ENCODE measurements at regions not wholly inside any gene's neighbourhood (a gene's known extent, or its start where the extent isn't known, plus 50 kb on each side); places are given as distances from the start of the nearest gene placed in this dataset.

DNA sequence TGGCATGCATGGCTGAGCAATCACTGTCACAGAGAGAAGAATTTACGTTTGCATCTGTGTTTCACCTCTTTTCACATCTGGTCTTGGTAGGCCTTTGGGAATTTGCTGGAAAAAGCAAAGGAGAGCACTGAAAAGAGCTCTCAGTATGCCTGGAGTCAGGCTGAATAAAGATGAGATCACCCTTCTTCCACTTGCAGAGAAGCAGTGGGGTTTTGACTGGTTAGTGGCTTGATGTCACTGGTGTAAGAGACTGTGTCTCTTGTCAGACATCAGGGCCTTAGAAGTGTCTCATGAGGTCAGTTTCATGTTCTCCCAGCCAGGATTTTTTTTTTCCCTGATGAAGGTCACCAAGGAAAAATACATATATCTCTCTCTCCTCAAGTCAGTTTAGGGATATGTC is 353.8 kb downstream of the INSIG2 start:
- TF ChIP-seq, protein P1, sequence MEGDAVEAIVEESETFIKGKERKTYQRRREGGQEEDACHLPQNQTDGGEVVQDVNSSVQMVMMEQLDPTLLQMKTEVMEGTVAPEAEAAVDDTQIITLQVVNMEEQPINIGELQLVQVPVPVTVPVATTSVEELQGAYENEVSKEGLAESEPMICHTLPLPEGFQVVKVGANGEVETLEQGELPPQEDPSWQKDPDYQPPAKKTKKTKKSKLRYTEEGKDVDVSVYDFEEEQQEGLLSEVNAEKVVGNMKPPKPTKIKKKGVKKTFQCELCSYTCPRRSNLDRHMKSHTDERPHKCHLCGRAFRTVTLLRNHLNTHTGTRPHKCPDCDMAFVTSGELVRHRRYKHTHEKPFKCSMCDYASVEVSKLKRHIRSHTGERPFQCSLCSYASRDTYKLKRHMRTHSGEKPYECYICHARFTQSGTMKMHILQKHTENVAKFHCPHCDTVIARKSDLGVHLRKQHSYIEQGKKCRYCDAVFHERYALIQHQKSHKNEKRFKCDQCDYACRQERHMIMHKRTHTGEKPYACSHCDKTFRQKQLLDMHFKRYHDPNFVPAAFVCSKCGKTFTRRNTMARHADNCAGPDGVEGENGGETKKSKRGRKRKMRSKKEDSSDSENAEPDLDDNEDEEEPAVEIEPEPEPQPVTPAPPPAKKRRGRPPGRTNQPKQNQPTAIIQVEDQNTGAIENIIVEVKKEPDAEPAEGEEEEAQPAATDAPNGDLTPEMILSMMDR (IDR thresholded peaks at IDR 0.05; ENCODE audit: low read length), result no peak
- no peak for TF ChIP-seq EZH2 (IDR thresholded peaks at IDR 0.05; ENCODE audit: borderline replicate concordance, low read length)

DNA sequence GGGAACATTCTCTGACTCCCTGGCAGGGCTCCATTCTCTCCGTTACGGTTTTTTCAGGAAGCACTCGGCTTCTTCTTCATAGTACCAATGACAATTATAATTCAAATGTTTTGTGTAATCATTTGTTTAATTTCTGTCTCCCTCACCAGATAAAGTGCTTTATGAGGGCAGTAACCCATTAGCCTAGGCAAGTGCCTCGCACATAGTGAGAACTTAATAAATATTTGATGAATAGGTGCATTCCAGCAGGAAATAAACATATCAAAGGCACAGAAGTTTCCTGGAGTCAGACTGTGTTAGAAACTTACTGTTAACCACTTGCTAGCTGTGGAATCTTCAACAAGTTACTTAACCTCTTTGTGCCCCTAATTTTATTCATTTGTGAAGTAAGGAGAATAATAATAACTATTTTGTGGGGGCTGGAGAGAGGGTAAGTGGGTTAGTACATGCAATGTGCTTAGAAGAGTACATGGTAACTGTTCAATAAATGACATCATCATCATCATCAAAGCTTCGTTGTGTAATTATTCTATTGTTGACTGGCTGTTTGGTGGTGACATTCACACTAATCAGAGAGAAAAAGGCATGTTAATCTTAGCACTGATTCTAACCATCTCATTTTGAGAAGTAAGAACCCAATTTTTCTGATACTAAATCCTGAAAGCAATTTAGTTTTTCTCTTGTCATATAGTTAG is 352.3 kb downstream of the INSIG2 start:
- no peaks in the 10 kb centered on the region for H3K4me1 ChIP-seq (ENCODE audit: insufficient read depth, low read length, severe bottlenecking)
- H3K36me3 ChIP-seq (ENCODE audit: insufficient read depth, low read length), result no peaks in the 10 kb centered on the region
- H3K4me3 ChIP-seq (ENCODE audit: low read depth, low read length, poor library complexity, severe bottlenecking), result no peak overlapping the region
- no peaks in the 10 kb centered on the region for H3K27me3 ChIP-seq (ENCODE audit: insufficient read depth, low read length)
- H3K4me2 ChIP-seq (ENCODE audit: low read length), result no peak overlapping the region
- H4K20me1 ChIP-seq (ENCODE audit: insufficient read depth, low read length), result no peaks in the 10 kb centered on the region
- H3K27ac ChIP-seq (ENCODE audit: low read depth, low read length, poor library complexity, severe bottlenecking), result no peak overlapping the region
- H3K9me3 ChIP-seq (ENCODE audit: low read length), result no peaks in the 10 kb centered on the region
- no peak overlapping the region for H3K9ac ChIP-seq (ENCODE audit: low read length)
- TF ChIP-seq, protein P1 (IDR thresholded peaks at IDR 0.05; ENCODE audit: low read length), result no peak
- TF ChIP-seq EZH2 (IDR thresholded peaks at IDR 0.05; ENCODE audit: borderline replicate concordance, low read length), result no peak
- no peaks in the 10 kb centered on the region for H3K79me2 ChIP-seq (ENCODE audit: insufficient read depth, low read length)
- no peak overlapping the region for H2AFZ ChIP-seq (ENCODE audit: low read length)
- no peaks in the 10 kb centered on the region for H3F3A ChIP-seq (ENCODE audit: insufficient read depth, low read length)
- no peaks in the 10 kb centered on the region for H3K9me2 ChIP-seq (ENCODE audit: low read depth, low read length)

More for the DNA sequence above, 353.8 kb downstream of the INSIG2 start:
- H3F3A ChIP-seq (ENCODE audit: insufficient read depth, low read length), result no peaks in the 10 kb centered on the region
- no peaks in the 10 kb centered on the region for H3K36me3 ChIP-seq (ENCODE audit: insufficient read depth, low read length)
- no peak overlapping the region for H3K27ac ChIP-seq (ENCODE audit: low read depth, low read length, poor library complexity, severe bottlenecking)
- H3K79me2 ChIP-seq (ENCODE audit: insufficient read depth, low read length), result no peaks in the 10 kb centered on the region
- H3K4me2 ChIP-seq (ENCODE audit: low read length), result no peak overlapping the region
- no peak overlapping the region for H3K9ac ChIP-seq (ENCODE audit: low read length)
- H2AFZ ChIP-seq (ENCODE audit: low read length), result no peak overlapping the region
- H3K9me2 ChIP-seq (ENCODE audit: low read depth, low read length), result no peaks in the 10 kb centered on the region
- H3K9me3 ChIP-seq (ENCODE audit: low read length), result no peaks in the 10 kb centered on the region
- no peak overlapping the region for H3K4me3 ChIP-seq (ENCODE audit: low read depth, low read length, poor library complexity, severe bottlenecking)
- H3K27me3 ChIP-seq (ENCODE audit: insufficient read depth, low read length), result no peaks in the 10 kb centered on the region
- H3K4me1 ChIP-seq (ENCODE audit: insufficient read depth, low read length, severe bottlenecking), result no peaks in the 10 kb centered on the region
- H4K20me1 ChIP-seq (ENCODE audit: insufficient read depth, low read length), result no peaks in the 10 kb centered on the region

DNA sequence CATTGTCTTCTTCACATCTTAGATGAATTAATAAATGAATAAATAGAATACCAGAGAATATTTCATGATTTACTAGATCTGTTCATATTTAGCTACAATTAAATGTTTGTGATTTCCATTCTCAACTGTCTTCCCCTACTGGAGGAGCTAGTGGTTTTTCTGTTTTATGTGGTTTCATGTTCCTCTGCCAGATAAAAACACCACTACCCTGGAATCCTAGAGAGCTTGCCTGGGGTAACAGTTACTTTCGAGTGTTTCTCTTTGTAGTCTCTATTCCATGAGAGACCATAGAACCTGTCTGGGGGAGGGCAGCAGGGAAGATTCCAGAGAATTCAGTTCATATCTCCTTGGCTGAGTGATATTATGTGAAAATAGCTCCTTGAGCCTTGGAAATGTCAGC is 349.2 kb downstream of the INSIG2 start:
- Histone ChIP-seq H4K20me1 (ENCODE audit: insufficient read depth, low read length) (no peaks in the 10 kb centered on the region), H3K27me3 (ENCODE audit: insufficient read depth, low read length) (no peaks in the 10 kb centered on the region)
- TF ChIP-seq EZH2 (IDR thresholded peaks at IDR 0.05; ENCODE audit: borderline replicate concordance, low read length), result no peak
- TF ChIP-seq, protein P1 (IDR thresholded peaks at IDR 0.05; ENCODE audit: low read length), result no peak

More for the DNA sequence above, 349.2 kb downstream of the INSIG2 start:
- Histone ChIP-seq H3K4me3 (ENCODE audit: low read depth, low read length, poor library complexity, severe bottlenecking) (no peak overlapping the region), H2AFZ (ENCODE audit: low read length) (no peak overlapping the region), H3K36me3 (ENCODE audit: insufficient read depth, low read length) (no peaks in the 10 kb centered on the region), H3K4me1 (ENCODE audit: insufficient read depth, low read length, severe bottlenecking) (no peaks in the 10 kb centered on the region), H3K27ac (ENCODE audit: low read depth, low read length, poor library complexity, severe bottlenecking) (no peak overlapping the region), H3K4me2 (ENCODE audit: low read length) (no peak overlapping the region), H3K9me2 (ENCODE audit: low read depth, low read length) (no peaks in the 10 kb centered on the region), H3K9me3 (ENCODE audit: low read length) (no peaks in the 10 kb centered on the region), H3K9ac (ENCODE audit: low read length) (no peak overlapping the region), H3F3A (ENCODE audit: insufficient read depth, low read length) (no peaks in the 10 kb centered on the region), H3K79me2 (ENCODE audit: insufficient read depth, low read length) (no peaks in the 10 kb centered on the region)
